ENCODE measurements at regions not wholly inside any gene's neighbourhood (a gene's known extent, or its start where the extent isn't known, plus 50 kb on each side); places are given as distances from the start of the nearest gene placed in this dataset.

- H3K36me3 ChIP-seq, result no peaks in the 10 kb centered on the region
These were observed 387.1 kb upstream of the PRICKLE1 start for GRCh38 chr12:42976620-42977019.

GRCh38 chr12:42976122-42976521 is 386.6 kb upstream of the PRICKLE1 start:
- Histone ChIP-seq H3K36me3 (no peaks in the 10 kb centered on the region), H3K4me1 (no peaks in the 10 kb centered on the region), H3K27me3 (no peaks in the 10 kb centered on the region), H3K9me3 (no peaks in the 10 kb centered on the region), H3K4me3 (no peak overlapping the region), H3K27ac (no peak overlapping the region)
- DNase-seq, result no peak
- TF ChIP-seq CTCF (IDR thresholded peaks at IDR 0.05), result no peak
- TF ChIP-seq POLR2A (IDR thresholded peaks at IDR 0.05), result no peak

More at GRCh38 chr12:42976620-42977019, 387.1 kb upstream of the PRICKLE1 start:
- Histone ChIP-seq H3K27ac (no peak overlapping the region), H3K4me1 (no peaks in the 10 kb centered on the region), H3K9me3 (no peaks in the 10 kb centered on the region), H3K4me3 (no peak overlapping the region), H3K27me3 (no peaks in the 10 kb centered on the region)
- TF ChIP-seq POLR2A (IDR thresholded peaks at IDR 0.05) (no peak), CTCF (IDR thresholded peaks at IDR 0.05) (no peak)
- DNase-seq, result no peak

- Histone ChIP-seq H3K36me3 (no peaks in the 10 kb centered on the region), H3K4me3 (no peak overlapping the region), H3K9me3 (no peaks in the 10 kb centered on the region), H3K27me3 (no peaks in the 10 kb centered on the region), H3K4me1 (no peaks in the 10 kb centered on the region), H3K27ac (no peak overlapping the region)
- TF ChIP-seq POLR2A (IDR thresholded peaks at IDR 0.05) (no peak), CTCF (IDR thresholded peaks at IDR 0.05) (no peak)
- no peak for DNase-seq
These were observed 379.8 kb upstream of the PRICKLE1 start for GRCh38 chr12:42969355-42969754.

GRCh38 chr12:42968426-42968825 is 378.9 kb upstream of the PRICKLE1 start:
- no peak overlapping the region for H3K4me3 ChIP-seq
- no peaks in the 10 kb centered on the region for H3K9me3 ChIP-seq
- no peaks in the 10 kb centered on the region for H3K27me3 ChIP-seq
- TF ChIP-seq CTCF (IDR thresholded peaks at IDR 0.05) (no peak), POLR2A (IDR thresholded peaks at IDR 0.05) (no peak)
- H3K27ac ChIP-seq, result no peak overlapping the region
- no peaks in the 10 kb centered on the region for H3K4me1 ChIP-seq
- DNase-seq, result no peak
- H3K36me3 ChIP-seq, result no peaks in the 10 kb centered on the region

- H3K27me3 ChIP-seq, result no peaks in the 10 kb centered on the region
- TF ChIP-seq CTCF (IDR thresholded peaks at IDR 0.05) (no peak), POLR2A (IDR thresholded peaks at IDR 0.05) (no peak)
- no peaks in the 10 kb centered on the region for H3K36me3 ChIP-seq
- no peak for DNase-seq
- no peaks in the 10 kb centered on the region for H3K4me1 ChIP-seq
- no peak overlapping the region for H3K4me3 ChIP-seq
- no peaks in the 10 kb centered on the region for H3K9me3 ChIP-seq
- H3K27ac ChIP-seq, result no peak overlapping the region
These were observed 378.3 kb upstream of the PRICKLE1 start for GRCh38 chr12:42967850-42968249.

- Histone ChIP-seq H3K9me3 (no peaks in the 10 kb centered on the region), H3K4me1 (no peaks in the 10 kb centered on the region), H3K36me3 (no peaks in the 10 kb centered on the region), H3K27ac (no peak overlapping the region), H3K27me3 (no peaks in the 10 kb centered on the region), H3K4me3 (no peak overlapping the region)
- no peak for DNase-seq
- TF ChIP-seq CTCF (IDR thresholded peaks at IDR 0.05), result no peak
- TF ChIP-seq POLR2A (IDR thresholded peaks at IDR 0.05), result no peak
These were observed 374.4 kb upstream of the PRICKLE1 start for GRCh38 chr12:42963988-42964387.

Measured in Peyer's patch (tissue), 4 donors.